22Rv1 (cell line): ENCODE measurements at regions not wholly inside any gene's neighbourhood (a gene's known extent, or its start where the extent isn't known, plus 50 kb on each side); places are given as distances from the start of the nearest gene placed in this dataset.

Experiments
- H3K27ac ChIP-seq: fragments of 450-650 bp; 2 replicates; pipeline ENCODE4 v1.5.1; 2017
- CTCF ChIP-seq: fragments of 450-650 bp; IDR thresholded peaks from 2 replicates; pipeline ENCODE4 v1.5.1; 2017; ENCODE audit warnings: mild to moderate bottlenecking
- ZFX ChIP-seq: fragments of 450-650 bp; IDR thresholded peaks from 2 replicates; pipeline ENCODE4 v1.6.1; 2017; ENCODE audit warnings: antibody characterized with exemption, borderline replicate concordance

DNA sequence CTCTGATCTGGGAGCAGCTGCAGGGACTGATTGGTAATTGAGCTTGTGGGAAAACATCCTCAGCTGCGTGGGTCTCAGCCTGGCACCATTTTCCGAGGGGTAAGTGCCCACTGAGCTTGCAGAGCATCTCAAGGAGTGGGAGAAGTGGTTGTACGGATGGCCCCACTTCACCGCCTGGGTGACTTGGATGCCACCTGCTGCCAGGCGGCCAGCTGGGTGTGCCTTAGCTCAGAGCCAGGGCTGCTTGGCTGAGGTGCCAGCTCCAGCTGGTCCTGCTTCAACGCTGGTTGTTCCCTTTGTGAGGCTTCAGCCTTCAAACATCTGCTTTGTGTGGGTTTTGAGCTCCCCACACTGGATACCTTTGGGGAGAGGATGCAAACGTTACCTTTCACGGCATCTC lies 482.7 kb upstream of the EEF2KMT start:
- no peak overlapping the region for H3K27ac ChIP-seq
- TF ChIP-seq ZFX (no peak), CTCF (no peak)

- no peak for TF ChIP-seq ZFX
- no peak for TF ChIP-seq CTCF
- no peak overlapping the region for H3K27ac ChIP-seq
Measured at GRCh38 chr16:5578980-5579379, 481.4 kb upstream of the EEF2KMT start.

GRCh38 chr16:5577463-5577862 lies 479.9 kb upstream of the EEF2KMT start:
- TF ChIP-seq ZFX, result no peak
- no peak for TF ChIP-seq CTCF
- no peak overlapping the region for H3K27ac ChIP-seq

GRCh38 chr16:5575646-5576245 lies 478.2 kb upstream of the EEF2KMT start:
- TF ChIP-seq CTCF (no peak), ZFX (no peak)
- H3K27ac ChIP-seq, result no peak overlapping the region

GRCh38 chr16:5575121-5575520 lies 477.5 kb upstream of the EEF2KMT start:
- no peak overlapping the region for H3K27ac ChIP-seq

GRCh38 chr16:5572056-5572455 lies 474.5 kb upstream of the EEF2KMT start:
- H3K27ac ChIP-seq, result no peak overlapping the region
- no peak for TF ChIP-seq ZFX
- TF ChIP-seq CTCF, result no peak

More at GRCh38 chr16:5575121-5575520, 477.5 kb upstream of the EEF2KMT start:
- TF ChIP-seq ZFX, result no peak
- TF ChIP-seq CTCF, result no peak

DNA sequence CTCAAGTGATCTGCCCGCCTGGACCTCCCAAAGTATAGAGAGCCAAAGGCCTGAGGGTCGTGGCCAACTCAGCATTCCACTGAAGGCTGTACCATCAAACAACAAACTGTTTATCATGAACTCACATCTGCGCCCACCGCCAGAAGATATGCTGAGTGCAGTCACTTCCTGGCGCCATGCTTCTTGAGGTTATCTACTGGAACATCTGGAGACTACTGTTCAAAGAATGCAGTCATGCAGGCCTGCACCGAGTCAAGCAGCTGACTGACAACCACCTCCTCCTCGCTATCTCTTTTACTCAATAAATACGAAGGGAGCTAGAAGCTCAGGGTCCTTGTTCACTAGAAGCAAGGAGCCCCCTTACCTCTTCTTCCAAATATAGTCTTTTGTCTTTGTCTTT lies 473.9 kb upstream of the EEF2KMT start:
- TF ChIP-seq CTCF (no peak), ZFX (no peak)
- H3K27ac ChIP-seq, result no peak overlapping the region
